HEK293 (cell line): ENCODE measurements at regions not wholly inside any gene's neighbourhood (a gene's known extent, or its start where the extent isn't known, plus 50 kb on each side); places are given as distances from the start of the nearest gene placed in this dataset.

Source experiments
- ZNF211 ChIP-seq: fragments of 450-650 bp; formaldehyde crosslinking; IDR thresholded peaks from 2 replicates; pipeline ENCODE4 v1.5.1; 2016; ENCODE audit warnings: low read depth, missing biosample characterization, missing genetic modification characterization
- TF ChIP-seq, protein P1 (sequence below): fragments of 450-650 bp; formaldehyde crosslinking; IDR thresholded peaks from 2 replicates; pipeline ENCODE4 v1.5.1; 2016; ENCODE audit warnings: missing biosample characterization, missing genetic modification characterization
- TF ChIP-seq, protein P2 (sequence below): fragments of 450-650 bp; formaldehyde crosslinking; IDR thresholded peaks from 2 replicates; pipeline ENCODE4 v1.5.1; 2016; ENCODE audit warnings: missing biosample characterization, missing genetic modification characterization

DNA sequence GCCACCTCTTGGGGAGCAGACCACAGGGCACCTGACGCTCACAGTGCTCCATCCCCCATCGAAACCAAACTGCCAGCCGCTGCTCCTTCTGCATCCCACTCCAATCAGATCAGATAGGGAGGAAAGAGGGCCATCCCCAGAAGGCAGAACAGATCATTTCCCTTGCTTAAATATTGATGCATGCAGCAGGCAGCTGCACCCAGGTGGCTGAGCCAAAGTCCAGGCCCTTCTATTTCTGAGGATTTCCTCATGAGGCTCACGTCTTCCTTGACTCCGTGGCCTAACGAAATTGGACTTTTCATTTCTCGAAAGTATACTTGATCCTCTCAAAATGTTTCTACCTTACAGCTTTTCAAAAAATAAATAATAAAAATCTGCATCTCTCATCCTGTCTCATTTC is 239.2 kb downstream of the ATG4C start:
- no peak for TF ChIP-seq ZNF211
- TF ChIP-seq, protein P1, sequence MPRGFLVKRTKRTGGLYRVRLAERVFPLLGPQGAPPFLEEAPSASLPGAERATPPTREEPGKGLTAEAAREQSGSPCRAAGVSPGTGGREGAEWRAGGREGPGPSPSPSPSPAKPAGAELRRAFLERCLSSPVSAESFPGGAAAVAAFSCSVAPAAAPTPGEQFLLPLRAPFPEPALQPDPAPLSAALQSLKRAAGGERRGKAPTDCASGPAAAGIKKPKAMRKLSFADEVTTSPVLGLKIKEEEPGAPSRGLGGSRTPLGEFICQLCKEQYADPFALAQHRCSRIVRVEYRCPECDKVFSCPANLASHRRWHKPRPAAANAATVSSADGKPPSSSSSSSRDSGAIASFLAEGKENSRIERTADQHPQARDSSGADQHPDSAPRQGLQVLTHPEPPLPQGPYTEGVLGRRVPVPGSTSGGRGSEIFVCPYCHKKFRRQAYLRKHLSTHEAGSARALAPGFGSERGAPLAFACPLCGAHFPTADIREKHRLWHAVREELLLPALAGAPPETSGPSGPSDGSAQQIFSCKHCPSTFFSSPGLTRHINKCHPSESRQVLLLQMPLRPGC, result no peak
- TF ChIP-seq, protein P2, sequence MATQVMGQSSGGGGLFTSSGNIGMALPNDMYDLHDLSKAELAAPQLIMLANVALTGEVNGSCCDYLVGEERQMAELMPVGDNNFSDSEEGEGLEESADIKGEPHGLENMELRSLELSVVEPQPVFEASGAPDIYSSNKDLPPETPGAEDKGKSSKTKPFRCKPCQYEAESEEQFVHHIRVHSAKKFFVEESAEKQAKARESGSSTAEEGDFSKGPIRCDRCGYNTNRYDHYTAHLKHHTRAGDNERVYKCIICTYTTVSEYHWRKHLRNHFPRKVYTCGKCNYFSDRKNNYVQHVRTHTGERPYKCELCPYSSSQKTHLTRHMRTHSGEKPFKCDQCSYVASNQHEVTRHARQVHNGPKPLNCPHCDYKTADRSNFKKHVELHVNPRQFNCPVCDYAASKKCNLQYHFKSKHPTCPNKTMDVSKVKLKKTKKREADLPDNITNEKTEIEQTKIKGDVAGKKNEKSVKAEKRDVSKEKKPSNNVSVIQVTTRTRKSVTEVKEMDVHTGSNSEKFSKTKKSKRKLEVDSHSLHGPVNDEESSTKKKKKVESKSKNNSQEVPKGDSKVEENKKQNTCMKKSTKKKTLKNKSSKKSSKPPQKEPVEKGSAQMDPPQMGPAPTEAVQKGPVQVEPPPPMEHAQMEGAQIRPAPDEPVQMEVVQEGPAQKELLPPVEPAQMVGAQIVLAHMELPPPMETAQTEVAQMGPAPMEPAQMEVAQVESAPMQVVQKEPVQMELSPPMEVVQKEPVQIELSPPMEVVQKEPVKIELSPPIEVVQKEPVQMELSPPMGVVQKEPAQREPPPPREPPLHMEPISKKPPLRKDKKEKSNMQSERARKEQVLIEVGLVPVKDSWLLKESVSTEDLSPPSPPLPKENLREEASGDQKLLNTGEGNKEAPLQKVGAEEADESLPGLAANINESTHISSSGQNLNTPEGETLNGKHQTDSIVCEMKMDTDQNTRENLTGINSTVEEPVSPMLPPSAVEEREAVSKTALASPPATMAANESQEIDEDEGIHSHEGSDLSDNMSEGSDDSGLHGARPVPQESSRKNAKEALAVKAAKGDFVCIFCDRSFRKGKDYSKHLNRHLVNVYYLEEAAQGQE (tag by site-specific recombination), result no peak
